MM.1S (cell line): ENCODE measurements at regions not wholly inside any gene's neighbourhood (a gene's known extent, or its start where the extent isn't known, plus 50 kb on each side); places are given as distances from the start of the nearest gene placed in this dataset.

ENCODE experiments used
- CTCF ChIP-seq: fragments of 300-600 bp; sonication (generic); IDR thresholded peaks from 2 replicates; pipeline ENCODE4 v1.5.1; 2016; ENCODE audit warnings: antibody characterized with exemption, low read length, mixed read lengths
- EZH2 ChIP-seq: fragments of 300-600 bp; sonication (generic); optimal IDR thresholded peaks from 2 replicates; pipeline ENCODE3; 2017; ENCODE audit warnings: low read depth, mild to moderate bottlenecking, antibody characterized with exemption, low read length, mixed read lengths
- EZH2phosphoT487 ChIP-seq: fragments of 300-600 bp; sonication (generic); IDR thresholded peaks from 2 replicates; pipeline ENCODE4 v1.6.1; 2018; ENCODE audit warnings: antibody characterized with exemption, low read length

DNA sequence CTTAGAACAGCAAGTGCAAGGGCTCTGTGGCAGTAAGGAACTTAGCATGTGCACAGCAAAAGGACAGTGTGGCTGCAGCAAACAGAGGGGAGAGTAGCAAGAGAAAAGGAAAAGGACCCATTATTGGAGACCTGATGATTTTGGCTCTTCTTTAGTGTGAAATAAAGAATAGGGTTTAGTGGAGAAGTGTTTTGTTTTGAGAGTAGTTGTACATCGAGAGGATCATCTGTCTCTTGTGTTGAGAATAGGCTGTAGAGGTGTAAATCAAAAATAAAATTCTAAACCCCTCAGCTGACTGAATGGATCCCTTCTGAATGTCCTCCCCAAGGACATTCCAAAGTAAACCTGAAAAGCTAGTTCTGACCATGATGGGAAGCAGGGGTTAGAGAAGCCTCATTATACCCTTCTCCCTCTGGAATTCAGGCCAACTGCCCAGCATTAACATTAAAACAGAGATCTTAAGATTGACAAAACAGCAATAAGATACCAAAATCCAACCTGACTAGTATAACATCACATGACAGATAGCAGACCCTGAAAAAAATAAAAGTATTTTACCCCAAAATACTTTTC lies 73.6 kb upstream of the OBI1 start:
- TF ChIP-seq CTCF (no peak), EZH2 (no peak), EZH2phosphoT487 (no peak)
